Suppressor macrophage treated with lipopolysaccharide for 4 hours (primary cell): ENCODE measurements at regions not wholly inside any gene's neighbourhood (a gene's known extent, or its start where the extent isn't known, plus 50 kb on each side); places are given as distances from the start of the nearest gene placed in this dataset.
"Not testable (repeated sequence)": the region's sequence is repeated elsewhere in the genome, so short reads cannot be mapped to it uniquely, and the experiment has no call there.

Experiments
- DNase-seq: peaks from one replicate; pipeline ENCODE4 v3.0.0-alpha.2; 2020

DNA sequence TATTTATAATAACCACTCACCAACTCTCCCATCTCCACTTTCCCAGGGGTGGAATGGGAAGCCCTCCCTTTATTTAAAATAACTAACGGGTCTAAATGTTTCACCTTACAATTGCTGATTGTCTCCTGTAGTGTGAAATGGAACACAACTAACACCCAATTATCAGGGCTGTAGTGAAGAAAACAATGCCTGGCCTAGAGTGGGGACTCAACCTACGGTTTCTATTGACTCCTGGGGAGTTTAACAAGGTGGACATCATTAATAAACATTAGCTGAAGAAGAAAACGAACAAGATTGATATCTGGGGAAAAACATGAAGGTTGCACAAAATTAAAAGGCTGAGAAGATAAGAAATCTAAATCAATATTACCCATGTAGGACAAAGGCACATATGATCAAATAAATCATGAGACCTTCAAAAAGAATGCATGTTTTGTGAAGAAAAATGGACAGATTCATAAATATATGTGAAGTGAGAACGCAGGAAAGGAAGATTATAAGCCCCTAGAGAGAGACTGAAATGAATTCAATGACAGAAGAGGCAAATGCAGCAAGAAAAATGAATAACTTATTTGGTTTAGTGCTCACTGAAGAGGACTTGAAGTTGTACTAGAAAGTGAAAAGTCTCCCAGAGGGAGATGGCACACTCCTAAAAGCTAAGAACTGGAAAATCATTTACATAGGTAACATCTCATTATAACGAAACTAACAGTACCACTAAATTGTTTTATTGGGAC, 593.0 kb upstream of the AADAT start:
- DNase-seq, result no peak

DNA sequence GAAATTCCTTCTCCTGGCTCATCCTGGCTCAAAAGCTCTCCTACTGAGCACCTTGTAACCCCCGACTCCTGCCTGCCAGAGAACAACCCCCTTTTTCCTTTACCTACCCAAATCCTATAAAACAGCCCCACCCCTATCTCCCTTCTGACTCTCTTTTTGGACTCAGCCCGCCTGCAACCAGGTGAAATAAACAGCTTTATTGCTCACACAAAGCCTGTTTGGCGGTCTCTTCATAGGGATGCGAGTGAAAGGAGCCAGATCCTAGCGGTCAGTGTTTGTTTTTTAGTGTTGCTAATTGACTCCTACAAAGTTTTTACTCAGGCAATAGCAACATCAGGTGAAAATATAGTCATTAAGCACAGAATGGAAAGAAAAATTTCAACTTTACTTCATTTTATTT, 592.3 kb upstream of the AADAT start:
- not testable (repeated sequence) for DNase-seq

DNA sequence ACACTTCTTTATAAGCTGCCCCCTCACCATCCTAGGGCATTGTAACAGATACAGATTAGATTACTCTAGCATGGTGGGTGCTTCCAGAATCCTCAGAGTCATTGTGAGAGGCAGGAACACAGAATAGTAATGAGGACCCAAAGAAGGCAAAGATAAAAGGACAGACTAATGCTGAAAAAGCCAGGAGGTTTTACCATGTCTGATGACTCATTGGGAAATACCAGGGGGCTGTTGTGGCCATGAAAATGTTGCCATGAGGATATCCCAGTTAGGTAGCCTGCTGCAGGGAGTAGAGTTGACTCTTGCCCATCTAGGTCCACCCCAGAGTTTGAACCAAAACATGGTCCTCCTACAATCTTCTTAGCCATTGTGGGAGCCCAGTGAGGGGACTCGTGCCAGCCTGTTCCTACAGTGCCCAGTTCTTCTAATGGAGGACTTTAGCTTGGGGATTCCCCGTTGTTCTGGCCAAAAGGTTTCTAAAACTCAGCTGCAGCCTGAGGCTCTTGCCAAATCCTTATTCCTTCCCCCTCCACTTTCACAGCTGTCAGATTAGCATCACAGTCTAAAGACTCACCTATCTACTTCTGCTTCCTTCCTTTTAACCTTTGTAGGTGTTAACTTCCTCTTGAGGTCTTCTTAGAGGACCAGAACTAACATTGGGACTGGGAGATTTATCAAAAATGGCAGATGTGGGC, 586.0 kb upstream of the AADAT start:
- DNase-seq, result no peak

DNA sequence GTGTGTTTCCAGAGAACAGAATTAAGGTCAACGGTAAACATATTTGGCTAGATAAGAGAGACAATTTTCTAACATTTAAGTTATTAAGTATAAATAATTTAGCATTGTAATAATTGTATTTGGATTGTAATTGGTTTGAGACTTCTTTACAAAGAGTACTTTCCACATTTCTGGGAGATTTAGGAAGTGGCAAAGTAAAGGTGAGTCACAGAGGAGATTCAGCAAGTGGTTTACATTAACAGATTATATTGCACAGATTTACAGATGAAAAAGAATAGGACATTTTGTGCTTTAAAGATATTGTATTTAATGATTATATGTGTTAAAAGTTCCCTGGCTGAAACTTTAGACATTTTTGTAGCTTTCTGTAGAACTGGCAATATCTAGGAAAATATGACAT, 584.4 kb upstream of the AADAT start:
- DNase-seq, result no peak

DNA sequence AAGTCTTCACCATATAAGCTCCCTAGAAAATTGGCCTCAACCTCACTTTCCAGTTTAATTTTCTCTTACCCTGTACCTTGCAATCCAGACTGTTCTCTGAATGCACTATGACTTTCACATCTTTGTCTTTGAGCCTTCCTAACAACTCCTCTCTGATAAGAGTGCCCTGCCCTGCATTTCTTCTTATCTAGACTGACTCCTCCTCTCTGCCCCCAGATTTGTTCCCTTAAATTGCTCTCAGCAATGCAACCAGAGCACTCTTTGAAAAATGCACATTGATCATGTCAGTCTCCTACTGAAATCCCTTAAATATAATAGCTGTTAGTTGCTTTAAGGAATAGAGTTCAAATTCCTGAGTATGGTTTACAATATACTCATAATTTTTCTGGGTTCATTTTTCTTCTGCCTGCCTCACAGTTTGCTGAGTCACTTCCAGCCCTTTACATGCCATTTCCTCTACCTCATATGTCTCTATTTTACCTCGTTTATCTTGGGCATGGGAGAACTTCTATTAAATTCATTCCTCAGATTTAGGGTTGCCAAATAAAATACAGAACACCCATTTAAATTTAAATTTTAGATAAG, 582.7 kb upstream of the AADAT start:
- no peak for DNase-seq

DNA sequence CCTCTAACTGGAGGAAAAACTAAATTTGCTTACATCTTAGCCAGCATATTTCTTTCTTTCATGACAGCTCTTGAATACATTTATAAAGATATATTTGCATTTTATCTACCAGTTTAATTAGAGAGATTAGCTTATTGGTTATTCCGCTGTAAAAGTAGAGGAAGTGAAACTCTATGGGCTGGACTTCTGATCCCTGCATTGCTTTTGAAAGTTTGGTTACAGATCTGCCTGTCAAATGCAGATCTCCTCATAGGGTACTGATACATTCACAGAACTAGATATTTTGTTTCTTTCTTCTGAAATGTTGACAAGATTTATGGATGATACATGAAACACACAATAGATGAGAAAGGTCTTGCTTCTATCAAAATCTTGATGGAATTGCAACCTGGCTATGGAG, 581.4 kb upstream of the AADAT start:
- no peak for DNase-seq

DNA sequence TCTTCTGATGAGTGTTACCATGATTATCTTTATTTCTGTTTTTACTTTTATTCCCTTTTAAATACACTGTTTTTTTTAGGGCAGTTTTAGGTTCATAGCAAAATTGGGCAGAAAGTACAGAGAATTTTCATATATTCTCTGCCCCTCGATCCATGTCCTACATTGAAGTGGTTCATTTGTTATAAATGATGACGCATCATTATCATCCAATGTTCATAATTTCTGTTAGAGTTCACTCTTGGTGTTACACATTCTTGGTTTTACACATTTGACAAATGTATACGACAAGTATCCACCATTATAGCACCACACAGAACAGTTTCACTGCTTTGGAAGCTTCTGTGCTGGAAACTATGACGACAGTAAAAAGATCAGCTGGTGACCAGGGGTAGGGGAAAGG, 578.1 kb upstream of the AADAT start:
- DNase-seq, result no peak

DNA sequence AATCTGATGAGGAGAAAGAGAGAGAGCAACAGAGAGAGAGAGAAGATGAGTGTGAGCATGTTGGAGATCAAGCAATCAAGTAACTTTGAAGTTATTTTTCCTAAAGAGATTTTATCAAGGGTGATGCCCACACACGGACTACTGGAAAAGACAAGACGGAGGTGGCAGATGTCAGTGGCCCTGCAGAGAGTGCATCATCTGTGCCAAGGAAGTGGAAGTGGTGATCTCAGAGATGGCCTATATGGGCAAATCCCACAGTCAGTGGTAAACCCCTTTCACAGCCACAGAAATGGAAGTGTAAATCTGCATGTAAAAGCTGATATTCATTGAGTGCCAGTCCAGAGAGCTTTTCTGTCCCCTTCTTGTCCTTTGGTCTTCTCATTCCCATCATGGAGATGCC, 577.2 kb upstream of the AADAT start:
- DNase-seq, result no peak

DNA sequence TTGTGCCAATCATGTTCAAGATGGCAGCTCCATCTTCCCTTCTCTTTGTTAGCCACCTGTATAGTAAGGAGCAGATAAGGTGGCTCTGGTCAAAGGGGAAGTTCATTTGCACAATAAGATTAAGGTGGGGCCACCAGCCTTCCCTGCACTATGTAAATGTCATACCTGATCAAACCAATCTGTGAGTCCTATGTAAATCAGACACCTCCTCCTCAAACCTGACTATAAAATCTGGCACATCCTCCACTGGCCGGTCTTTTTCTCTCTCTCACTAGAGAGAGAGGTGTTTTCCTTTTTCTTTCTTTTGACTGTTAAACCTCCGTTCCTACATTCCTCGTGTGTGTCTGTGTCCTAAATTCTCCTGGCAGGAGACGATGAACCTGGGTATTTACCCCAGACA, 572.5 kb upstream of the AADAT start:
- DNase-seq, result no peak

DNA sequence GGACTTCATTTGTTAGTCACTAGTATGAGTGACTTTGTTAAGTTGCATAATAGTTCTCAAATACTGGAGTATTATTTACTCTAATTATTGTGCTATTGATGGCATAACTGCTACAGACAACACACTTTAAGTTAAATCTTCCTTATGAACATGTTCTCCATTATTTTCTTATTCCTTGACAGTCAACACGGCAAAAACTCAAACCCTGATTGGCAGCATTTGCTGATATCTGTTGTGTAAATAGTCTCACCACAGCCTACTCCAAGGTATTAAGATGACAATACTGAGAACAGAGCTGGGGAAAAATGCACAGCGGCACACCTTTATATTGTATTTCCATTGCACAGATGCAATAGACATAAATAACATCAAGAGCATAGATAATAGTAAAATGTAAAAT, 568.0 kb upstream of the AADAT start:
- no peak for DNase-seq

DNA sequence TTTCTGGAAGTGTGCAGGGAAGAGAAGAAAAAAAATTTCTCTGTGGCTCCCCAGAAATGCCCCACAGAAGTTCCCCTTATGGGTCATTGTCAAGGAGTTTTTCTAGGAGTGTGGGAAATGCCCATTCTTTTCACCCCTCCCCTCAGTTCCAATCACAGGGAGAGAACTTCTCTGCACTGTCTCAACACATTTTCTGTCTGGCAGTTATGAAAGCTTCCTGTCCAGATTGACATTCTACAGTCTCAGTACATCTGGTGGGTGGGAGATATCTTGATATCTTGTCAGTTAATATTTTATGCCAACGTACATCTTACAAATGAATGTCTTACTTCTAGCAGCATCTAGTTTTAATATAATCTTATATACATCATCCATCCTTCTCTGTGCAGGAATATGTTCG, 566.8 kb upstream of the AADAT start:
- no peak for DNase-seq

DNA sequence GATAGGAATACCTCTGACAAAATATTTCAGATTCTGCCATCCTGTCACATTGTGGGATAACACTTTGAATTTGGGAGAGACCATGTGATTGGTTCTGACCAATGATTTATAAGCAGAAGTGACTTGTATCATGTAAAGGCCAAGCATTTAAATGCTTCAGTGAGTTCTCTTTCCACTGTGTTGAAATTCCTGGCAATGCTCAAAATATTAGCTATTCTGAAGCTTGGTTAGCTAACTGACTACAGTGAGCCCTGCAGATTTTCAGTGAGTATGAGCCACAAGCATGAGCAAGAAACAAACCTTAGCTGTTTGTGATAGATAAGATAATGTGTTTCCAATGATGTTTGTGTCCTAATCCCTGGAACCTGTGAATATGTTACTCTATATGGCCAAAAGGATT, 562.8 kb upstream of the AADAT start:
- no peak for DNase-seq

DNA sequence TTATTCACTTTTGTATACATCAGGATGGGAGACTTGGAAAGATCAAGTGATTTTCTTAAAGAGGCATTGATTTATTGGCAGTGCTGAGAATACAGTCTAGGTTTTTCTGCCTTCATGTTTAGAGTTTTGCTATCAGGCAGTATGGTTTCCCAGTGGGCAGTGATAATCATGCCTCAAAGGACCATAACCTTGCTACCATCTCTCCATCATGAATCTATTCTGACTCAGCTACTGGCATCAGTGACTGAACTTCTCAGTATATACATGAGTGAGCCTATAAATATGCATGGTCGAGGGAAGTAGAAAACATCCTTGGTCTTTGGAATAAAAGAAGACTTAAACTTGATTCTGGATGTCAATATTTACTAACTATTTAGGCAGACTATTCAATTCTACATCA, 562.0 kb upstream of the AADAT start:
- no peak for DNase-seq

DNA sequence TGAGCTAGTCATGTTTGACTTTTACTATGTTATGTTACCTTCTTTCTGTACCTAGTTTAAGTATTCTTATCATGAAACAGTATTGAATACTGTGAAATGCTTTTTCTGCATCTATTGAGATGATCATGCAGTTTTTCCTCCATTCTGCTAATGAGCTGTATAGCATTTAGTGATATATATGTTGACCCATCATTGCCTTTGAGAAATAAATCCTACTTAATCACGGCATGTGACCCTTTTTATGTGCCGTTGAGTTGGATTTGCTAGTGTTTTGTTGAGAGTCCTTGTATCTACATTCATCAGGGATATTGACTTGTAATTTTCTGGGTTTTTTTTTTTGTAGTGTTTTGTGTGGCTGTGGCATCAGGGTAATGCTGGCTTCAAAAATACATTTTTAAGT, 537.7 kb upstream of the AADAT start:
- DNase-seq, result no peak

DNA sequence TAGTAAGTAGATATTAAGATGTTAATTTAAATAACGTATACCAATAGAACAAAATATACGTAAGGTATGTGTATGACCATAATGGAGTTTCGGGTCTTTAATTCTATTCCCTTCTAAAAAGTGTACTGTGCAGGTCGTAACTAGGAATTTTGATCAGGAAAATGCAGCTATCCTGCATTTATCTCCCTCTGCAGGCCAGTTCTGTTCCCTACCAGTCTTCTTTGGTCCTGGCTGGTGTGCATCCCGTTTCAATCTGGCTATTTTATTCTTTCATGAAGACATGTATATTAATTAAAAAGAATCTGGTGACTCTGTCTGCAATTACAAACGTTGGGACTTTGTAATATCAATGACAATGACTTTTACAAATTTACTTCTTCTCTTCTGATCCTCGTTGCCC, 534.1 kb upstream of the AADAT start:
- DNase-seq, result no peak

DNA sequence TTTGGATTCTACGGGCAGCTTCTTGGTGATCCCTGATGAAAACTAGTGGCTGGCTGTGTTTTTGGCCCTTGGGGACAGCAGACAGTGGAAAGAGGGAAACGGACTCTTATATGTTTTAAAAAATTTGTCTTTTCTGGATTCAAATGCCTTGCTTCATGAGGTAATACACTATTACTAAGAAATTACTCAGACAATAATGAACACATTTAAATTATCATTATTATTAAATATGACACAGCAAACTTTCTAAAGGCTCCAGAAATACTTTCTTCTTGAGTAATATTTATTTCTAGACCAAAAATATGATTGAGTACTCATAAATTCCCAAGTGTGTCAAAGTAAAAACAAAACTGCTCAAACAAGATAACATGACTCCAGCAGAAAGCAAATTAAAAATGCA, 520.7 kb upstream of the AADAT start:
- no peak for DNase-seq

DNA sequence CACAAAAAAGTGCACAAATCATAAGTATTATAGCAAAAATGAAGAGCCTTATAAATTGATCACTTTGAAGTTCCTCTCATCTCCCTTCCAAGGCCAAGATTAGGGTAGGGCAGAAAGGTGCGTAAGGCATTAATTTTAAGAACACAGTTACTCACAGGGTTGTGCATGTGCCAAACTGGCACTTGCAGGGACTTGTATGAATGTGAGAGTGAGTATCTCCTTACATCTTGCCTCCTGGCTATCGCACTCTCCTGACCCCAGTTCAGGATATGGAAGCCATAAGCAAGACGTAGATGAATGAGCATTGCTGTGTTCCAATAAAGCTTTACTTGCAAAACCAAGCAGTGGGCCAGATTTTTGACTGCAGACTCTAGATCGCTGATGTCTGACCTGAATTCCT, 510.1 kb upstream of the AADAT start:
- DNase-seq, result no peak

DNA sequence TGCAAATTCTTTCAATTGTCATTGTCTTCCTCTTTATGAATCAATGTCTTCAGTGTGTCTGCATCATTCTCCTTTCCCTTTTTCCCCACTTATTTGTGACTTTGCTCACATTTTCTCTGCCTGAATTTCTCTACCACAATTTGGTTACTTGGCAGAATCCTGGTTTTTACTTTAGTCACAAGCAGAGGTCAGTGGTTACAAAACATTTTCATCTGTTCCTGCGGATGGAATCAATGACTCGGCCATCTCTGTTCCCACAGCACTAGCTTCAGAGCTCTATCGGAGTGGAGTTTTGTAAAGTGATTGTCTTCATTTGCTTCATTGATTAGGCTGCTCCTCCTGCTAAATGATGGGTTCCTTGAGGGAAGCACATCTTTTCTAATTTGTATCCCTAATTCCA, 501.3 kb upstream of the AADAT start:
- DNase-seq, result no peak

DNA sequence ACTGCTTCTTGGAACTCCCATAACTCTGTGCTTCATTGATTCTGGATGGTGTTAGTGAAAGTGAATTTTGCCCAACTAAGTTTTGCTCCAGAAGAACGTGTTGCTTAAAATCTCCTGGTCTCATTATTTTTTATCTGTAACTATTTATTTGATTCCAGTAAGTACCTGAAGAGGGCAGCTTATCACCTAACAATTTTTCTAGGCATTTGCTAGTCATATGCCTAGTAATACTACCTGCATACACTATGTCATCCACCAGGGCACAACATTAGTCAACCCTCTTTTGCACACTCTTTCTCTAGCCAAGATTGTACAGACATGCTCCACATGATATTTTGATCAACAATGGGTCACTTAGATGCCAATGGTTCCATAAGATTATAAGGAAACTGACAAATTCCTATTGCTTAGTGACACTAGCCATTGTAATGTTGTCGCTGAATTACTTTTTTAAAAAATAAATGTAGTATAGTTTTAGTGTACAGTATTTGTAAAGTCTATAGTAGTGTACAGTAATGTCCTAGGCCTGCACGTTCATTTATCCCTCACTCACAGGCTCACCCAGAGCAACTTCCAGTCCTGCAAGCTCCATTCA, 499.9 kb upstream of the AADAT start:
- DNase-seq, result no peak

DNA sequence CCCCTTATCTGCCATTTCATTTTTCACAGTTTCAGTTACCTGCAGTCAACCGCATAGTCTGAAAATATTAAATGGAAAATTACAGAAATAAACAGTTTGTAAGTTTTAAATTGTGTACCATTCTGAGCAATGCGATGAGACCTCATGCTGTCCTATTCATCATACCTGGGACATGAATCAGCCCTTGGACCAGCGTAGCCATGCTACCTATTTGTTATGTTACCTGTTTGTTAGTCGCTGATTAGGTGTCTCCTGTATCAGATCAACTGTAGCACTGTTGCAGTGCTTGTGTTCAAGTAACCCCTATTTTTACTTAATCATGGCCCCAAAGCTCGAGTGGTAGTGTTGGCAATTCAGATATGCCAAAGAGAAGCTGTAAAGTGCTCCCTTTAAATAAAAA, 492.2 kb upstream of the AADAT start:
- DNase-seq, result no peak

DNA sequence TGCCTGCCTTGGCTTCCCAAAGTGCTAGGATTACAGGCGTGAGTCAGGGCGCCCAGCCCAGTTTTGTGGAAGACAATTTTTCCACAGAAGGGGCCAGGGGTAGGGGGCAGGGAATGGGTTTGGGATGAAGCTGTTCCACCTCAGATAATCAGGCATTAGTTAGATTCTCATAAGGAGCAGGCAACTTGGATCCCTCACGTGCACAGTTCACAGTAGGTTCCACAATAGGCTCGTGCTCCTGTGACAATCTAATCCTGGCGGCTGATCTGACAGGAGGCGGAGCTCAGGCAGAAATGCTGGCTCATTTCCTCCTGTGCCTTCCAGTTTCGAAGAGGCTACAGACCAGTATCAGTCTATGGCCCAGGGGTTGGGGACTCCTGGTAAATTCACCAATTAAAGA, 491.6 kb upstream of the AADAT start:
- no peak for DNase-seq

DNA sequence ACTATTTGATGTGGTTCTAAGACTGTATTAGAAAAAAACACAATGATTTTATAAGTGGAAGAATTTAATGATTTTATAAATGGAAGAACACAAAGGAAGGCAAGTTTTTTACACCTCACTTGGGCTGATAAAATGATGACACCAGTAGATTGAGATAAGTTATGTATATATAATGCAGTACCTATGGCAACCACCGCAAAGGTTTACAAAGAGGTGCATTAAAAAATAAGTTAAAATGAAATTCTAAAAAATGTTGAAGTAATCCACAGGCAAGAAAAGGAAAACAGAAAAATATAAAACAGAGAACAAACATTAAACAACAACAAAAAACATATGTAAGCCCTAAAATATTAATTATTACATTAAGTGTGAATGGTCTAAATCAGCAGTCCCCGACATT, 490.9 kb upstream of the AADAT start:
- DNase-seq, result no peak

DNA sequence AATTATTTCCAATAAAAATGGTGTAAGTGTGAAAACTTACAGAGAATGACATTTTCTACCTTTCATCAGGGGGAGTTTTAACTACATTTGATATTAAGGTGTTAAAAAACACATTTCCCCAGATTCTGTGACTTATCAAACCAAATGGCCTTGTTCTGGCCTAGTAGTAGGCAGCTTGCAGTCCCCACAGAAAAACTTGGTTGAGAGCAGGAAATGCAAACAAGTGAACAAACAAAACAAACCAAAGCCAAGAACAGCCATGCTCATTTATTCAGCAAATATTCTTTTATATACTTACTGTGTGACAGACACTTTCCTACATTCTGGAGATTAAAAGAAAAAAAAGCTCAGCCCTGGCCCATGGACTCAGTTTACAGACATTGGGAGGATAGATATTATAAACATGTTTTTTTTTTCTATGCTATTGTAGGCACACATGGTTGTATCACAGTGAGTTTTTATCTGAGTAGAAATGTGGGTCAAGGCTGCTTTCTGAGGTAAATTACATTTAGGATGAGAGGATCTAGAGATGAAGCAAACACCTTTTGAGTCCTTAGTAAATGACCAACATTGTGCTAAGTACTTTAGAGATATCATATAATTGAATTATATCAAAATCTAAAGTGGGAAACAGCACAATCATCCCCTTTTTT, 449.2 kb upstream of the AADAT start:
- no peak for DNase-seq
